HL-60 (cell line): ENCODE measurements at regions not wholly inside any gene's neighbourhood (a gene's known extent, or its start where the extent isn't known, plus 50 kb on each side); places are given as distances from the start of the nearest gene placed in this dataset.

Experiments
- DNase-seq, 2 experiments: peaks; one replicate each; pipeline ENCODE4 v3.0.0-alpha.2; 2010 to 2020; ENCODE audit warnings: low read depth in 1 of 2, low spot score in 1 of 2
- H3K27ac ChIP-seq: fragments of 250-450 bp; sonication (Bioruptor Pico); replicated peaks from 2 replicates; pipeline ENCODE4 v1.5.1; 2020; ENCODE audit warnings: mild to moderate bottlenecking, moderate library complexity
- H3K27me3 ChIP-seq: fragments of 250-450 bp; sonication (Bioruptor Pico); 2 replicates; pipeline ENCODE4 v1.5.1; 2021; ENCODE audit warnings: mild to moderate bottlenecking, moderate library complexity; ENCODE audit not compliant: insufficient read depth, poor library complexity, severe bottlenecking
- H3K4me3 ChIP-seq: replicated peaks from 2 replicates; pipeline ENCODE4 v1.5.1; 2011; ENCODE audit warnings: mild to moderate bottlenecking, control low read depth, low read length; ENCODE audit not compliant: insufficient read depth
- GABPA ChIP-seq: IDR thresholded peaks from 2 replicates; pipeline ENCODE4 v1.6.1; 2012; ENCODE audit warnings: low read depth
- POLR2AphosphoS5 ChIP-seq: IDR thresholded peaks from 2 replicates; pipeline ENCODE4 v1.6.1; 2012; ENCODE audit warnings: low read depth
- SPI1 ChIP-seq: IDR thresholded peaks from 2 replicates; pipeline ENCODE4 v1.6.1; 2012; ENCODE audit warnings: low read depth, mild to moderate bottlenecking, borderline replicate concordance
- TF ChIP-seq, protein P1 (sequence below): IDR thresholded peaks from one replicate; pipeline ENCODE4 v1.5.1; 2011; ENCODE audit warnings: low read length, control low read depth, inconsistent platforms; ENCODE audit not compliant: insufficient read depth
- TF ChIP-seq, protein P2 (sequence below): IDR thresholded peaks from 2 replicates; pipeline ENCODE4 v1.6.1; 2012; ENCODE audit warnings: low read depth; ENCODE audit not compliant: insufficient replicate concordance

DNA sequence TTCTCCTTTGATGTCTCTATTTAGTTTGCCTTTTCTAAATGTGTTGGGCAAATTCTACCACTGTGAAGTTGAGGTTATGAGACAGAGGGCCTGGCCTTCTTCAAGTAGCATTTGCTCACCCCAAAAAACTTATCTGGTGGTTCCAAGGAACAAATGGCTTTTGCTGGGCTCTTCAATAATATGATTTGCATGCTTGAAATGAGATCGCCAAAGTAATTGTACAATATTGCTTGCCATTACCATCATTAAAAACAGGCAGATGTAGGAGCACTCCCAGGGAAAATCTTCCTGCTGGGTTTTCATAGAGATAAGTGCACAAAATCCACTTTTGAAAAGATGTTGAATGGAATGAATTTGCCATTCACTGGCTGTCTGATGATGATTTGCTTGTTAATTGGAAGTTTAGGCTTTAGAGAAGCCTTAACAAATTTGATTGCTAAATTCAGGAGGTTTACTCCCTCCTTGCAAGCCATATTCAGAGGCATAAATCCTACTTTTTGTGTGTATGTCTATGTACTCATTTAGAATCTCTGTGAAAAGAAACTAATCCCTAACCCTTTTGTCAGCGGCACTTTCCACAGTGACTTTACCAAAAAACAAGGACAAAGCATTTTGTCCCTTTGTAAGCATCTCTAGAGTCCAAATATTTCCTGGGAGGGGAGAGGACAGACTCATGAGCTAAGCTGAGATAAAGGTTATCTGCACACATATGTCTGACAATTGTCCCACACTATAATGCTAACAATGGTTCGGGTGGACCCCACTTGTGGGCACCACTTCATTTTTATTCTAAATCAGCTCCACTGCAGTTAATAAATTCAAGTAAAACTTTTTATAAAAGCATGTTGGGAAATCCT lies 240.8 kb upstream of the PIK3C3 start:
- TF ChIP-seq GABPA, result no peak
- TF ChIP-seq SPI1, result no peak
- TF ChIP-seq, protein P1, sequence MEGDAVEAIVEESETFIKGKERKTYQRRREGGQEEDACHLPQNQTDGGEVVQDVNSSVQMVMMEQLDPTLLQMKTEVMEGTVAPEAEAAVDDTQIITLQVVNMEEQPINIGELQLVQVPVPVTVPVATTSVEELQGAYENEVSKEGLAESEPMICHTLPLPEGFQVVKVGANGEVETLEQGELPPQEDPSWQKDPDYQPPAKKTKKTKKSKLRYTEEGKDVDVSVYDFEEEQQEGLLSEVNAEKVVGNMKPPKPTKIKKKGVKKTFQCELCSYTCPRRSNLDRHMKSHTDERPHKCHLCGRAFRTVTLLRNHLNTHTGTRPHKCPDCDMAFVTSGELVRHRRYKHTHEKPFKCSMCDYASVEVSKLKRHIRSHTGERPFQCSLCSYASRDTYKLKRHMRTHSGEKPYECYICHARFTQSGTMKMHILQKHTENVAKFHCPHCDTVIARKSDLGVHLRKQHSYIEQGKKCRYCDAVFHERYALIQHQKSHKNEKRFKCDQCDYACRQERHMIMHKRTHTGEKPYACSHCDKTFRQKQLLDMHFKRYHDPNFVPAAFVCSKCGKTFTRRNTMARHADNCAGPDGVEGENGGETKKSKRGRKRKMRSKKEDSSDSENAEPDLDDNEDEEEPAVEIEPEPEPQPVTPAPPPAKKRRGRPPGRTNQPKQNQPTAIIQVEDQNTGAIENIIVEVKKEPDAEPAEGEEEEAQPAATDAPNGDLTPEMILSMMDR, result no peak
- no peak for TF ChIP-seq POLR2AphosphoS5
- TF ChIP-seq, protein P2, sequence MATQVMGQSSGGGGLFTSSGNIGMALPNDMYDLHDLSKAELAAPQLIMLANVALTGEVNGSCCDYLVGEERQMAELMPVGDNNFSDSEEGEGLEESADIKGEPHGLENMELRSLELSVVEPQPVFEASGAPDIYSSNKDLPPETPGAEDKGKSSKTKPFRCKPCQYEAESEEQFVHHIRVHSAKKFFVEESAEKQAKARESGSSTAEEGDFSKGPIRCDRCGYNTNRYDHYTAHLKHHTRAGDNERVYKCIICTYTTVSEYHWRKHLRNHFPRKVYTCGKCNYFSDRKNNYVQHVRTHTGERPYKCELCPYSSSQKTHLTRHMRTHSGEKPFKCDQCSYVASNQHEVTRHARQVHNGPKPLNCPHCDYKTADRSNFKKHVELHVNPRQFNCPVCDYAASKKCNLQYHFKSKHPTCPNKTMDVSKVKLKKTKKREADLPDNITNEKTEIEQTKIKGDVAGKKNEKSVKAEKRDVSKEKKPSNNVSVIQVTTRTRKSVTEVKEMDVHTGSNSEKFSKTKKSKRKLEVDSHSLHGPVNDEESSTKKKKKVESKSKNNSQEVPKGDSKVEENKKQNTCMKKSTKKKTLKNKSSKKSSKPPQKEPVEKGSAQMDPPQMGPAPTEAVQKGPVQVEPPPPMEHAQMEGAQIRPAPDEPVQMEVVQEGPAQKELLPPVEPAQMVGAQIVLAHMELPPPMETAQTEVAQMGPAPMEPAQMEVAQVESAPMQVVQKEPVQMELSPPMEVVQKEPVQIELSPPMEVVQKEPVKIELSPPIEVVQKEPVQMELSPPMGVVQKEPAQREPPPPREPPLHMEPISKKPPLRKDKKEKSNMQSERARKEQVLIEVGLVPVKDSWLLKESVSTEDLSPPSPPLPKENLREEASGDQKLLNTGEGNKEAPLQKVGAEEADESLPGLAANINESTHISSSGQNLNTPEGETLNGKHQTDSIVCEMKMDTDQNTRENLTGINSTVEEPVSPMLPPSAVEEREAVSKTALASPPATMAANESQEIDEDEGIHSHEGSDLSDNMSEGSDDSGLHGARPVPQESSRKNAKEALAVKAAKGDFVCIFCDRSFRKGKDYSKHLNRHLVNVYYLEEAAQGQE, result no peak
- Histone ChIP-seq H3K27ac (no peak overlapping the region), H3K27me3 (no peaks in the 10 kb centered on the region), H3K4me3 (no peak overlapping the region)
- DNase-seq, result no peak

DNA sequence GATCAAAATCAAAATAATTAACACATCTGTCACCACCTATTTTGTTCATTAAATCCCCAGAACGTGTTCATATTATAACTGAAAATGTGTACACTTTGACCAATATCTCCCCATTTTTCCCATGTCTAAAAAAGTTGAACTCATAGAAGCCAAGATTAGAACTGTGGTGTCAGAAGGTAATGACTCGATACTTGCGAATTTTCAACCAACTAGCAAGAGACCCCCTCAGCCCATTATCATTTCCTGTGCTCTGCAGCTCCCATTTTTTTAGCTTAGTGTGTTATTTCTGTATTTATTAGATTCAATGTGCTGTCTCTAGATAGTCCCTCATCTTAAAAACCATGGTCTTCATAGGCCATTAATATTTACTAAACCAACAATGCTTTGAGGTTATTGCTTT lies 248.7 kb upstream of the PIK3C3 start:
- H3K4me3 ChIP-seq, result no peak overlapping the region
- DNase-seq, result no peak
- peaks cover 2% of the 10 kb centered on the region for H3K27me3 ChIP-seq
- no peak overlapping the region for H3K27ac ChIP-seq
- no peak for TF ChIP-seq POLR2AphosphoS5
- TF ChIP-seq GABPA, result no peak
- TF ChIP-seq, protein P1, result no peak
- no peak for TF ChIP-seq SPI1
- TF ChIP-seq, protein P2, result no peak

DNA sequence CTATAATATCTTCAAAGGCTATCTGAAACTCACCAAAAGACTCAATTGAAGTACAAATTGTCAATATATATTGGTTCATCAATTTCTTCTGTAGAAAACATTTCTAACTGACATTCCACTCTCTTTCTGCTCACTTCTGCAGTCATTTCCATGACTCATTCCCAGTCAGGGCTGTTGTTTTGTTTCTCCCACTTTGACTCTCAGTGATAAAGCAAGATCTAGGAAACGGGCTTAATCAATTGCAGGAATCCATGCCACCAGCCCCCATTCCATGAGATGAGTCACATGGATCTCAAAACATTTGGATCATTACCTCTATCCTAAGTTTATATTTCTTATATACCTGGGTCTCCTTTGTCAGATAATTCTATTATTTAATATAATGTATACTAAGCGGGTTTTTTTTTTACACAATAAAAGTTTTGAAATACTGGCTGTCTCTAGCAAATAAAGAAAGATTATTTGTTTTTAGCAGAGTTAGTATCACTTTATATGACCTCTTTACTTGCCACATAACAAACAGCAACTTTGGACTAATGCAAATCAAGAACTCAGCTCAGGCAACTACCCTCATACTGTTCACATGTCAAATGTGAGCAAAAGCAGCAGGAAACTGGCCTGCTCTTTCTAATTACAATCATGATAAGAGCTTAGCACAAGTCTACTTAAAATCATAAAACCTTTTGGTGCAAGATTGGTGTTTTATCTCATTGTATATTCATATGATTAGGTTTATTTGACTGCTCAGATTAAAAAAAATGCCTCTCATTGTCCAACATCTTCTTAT lies 251.1 kb upstream of the PIK3C3 start:
- Histone ChIP-seq H3K27ac (no peak overlapping the region), H3K4me3 (no peak overlapping the region), H3K27me3 (peaks cover 2% of the 10 kb centered on the region)
- no peak for TF ChIP-seq GABPA
- TF ChIP-seq, protein P2, result no peak
- no peak for DNase-seq
